Lower lobe of right lung (tissue), 2 donors: ENCODE measurements at regions not wholly inside any gene's neighbourhood (a gene's known extent, or its start where the extent isn't known, plus 50 kb on each side); places are given as distances from the start of the nearest gene placed in this dataset.
"Not testable (repeated sequence)": the region's sequence is repeated elsewhere in the genome, so short reads cannot be mapped to it uniquely, and the experiment has no call there.

Experiments used
- ATAC-seq, 2 donors: fragments of 200-7000 bp; cut with Tn5 transposase; one replicate each; pipeline ENCODE4 v1.9.1; 2020 to 2022; ENCODE audit warnings: mild to moderate bottlenecking in 2 of 2, moderate library complexity in 2 of 2
- DNase-seq: peaks from one replicate; pipeline ENCODE4 v3.0.0-alpha.2; 2020
- H3K27ac ChIP-seq: fragments of 200-600 bp; one replicate; pipeline ENCODE4 v1.8.0; 2022
- H3K27me3 ChIP-seq: fragments of 200-600 bp; one replicate; pipeline ENCODE4 v1.8.0; 2022; ENCODE audit warnings: low read depth
- H3K36me3 ChIP-seq: fragments of 200-600 bp; one replicate; pipeline ENCODE4 v1.8.0; 2022; ENCODE audit warnings: mild to moderate bottlenecking
- H3K4me1 ChIP-seq: fragments of 200-600 bp; one replicate; pipeline ENCODE4 v1.8.0; 2022
- H3K4me3 ChIP-seq: fragments of 200-600 bp; one replicate; pipeline ENCODE4 v1.8.0; 2022; ENCODE audit warnings: mild to moderate bottlenecking
- H3K9me3 ChIP-seq: fragments of 200-600 bp; one replicate; pipeline ENCODE4 v1.8.0; 2022
- intact Hi-C: fragments of 100-400 bp; cut with DNase I; formaldehyde crosslinking; loops from one replicate; pipeline ENCODE4 v1.11.0; 2022
- TF ChIP-seq, protein P1 (sequence below): fragments of 200-600 bp; IDR thresholded peaks from one replicate; pipeline ENCODE4 v1.8.0; 2022; ENCODE audit warnings: antibody characterized with exemption, mild to moderate bottlenecking
- donor health status: DM: no; HTN: yes; CAD: no; lungs with severe emphysema.

DNA sequence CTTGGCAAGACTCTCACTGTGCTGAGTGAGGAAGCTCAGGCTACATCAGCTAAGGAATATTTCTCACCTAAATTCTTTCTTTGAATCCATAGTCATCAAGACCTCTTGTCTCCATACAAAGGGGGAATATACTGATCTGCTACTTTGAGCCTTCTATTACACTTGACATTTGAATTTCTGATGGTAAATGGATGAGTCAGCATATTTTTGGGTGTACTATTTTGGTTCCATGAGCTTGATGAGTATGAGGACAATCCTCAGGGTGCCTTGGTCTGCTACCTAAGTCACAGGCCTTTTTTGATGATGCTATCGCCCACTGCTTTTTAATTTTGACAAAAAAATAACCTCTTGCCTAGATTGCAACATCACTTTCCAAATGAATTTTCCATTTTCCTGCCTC lies 415.7 kb downstream of the PPP1R2C start:
- DNase-seq (no peak), ATAC-seq (no peak)
- Histone ChIP-seq H3K27ac (no peak overlapping the region), H3K27me3 (no peaks in the 10 kb centered on the region), H3K9me3 (no peaks in the 10 kb centered on the region), H3K4me1 (no peaks in the 10 kb centered on the region), H3K36me3 (no peaks in the 10 kb centered on the region), H3K4me3 (no peak overlapping the region)
- intact Hi-C loops = no loop called here
- TF ChIP-seq, protein P1, sequence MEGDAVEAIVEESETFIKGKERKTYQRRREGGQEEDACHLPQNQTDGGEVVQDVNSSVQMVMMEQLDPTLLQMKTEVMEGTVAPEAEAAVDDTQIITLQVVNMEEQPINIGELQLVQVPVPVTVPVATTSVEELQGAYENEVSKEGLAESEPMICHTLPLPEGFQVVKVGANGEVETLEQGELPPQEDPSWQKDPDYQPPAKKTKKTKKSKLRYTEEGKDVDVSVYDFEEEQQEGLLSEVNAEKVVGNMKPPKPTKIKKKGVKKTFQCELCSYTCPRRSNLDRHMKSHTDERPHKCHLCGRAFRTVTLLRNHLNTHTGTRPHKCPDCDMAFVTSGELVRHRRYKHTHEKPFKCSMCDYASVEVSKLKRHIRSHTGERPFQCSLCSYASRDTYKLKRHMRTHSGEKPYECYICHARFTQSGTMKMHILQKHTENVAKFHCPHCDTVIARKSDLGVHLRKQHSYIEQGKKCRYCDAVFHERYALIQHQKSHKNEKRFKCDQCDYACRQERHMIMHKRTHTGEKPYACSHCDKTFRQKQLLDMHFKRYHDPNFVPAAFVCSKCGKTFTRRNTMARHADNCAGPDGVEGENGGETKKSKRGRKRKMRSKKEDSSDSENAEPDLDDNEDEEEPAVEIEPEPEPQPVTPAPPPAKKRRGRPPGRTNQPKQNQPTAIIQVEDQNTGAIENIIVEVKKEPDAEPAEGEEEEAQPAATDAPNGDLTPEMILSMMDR = no peak

DNA sequence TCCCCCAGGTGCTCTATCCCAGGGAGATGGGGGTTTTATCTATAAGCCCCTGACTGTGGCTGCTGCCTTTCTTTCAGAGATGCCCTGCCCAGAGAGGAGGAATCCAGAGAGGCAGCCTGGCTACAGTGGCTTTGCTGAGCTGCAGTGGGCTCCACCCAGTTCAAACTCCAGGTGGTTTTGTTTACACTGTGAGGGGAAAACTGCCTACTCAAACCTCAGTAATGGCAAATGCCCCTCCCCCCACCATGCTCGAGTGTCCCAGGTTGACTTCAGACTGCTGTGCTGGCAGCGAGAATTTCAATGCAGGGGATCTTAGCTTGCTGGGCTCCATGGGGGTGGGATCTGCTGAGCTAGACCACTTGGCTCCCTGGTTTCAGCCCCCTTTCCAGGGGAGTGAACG lies 419.6 kb upstream of the CASK start:
- H3K9me3 ChIP-seq, ATAC-seq, H3K27me3 ChIP-seq, intact Hi-C loops, H3K36me3 ChIP-seq, H3K27ac ChIP-seq, H3K4me1 ChIP-seq, DNase-seq, H3K4me3 ChIP-seq: not testable (repeated sequence)
